H1 (cell line): ENCODE measurements at regions not wholly inside any gene's neighbourhood (a gene's known extent, or its start where the extent isn't known, plus 50 kb on each side); places are given as distances from the start of the nearest gene placed in this dataset.

ENCODE experiments used
- CTCF ChIA-PET: fragments of 300-600 bp; sonication (Branson Sonifier 250); formaldehyde crosslinking; loops from one replicate; lab custom pipeline; 2021; ENCODE audit not compliant: partially characterized antibody; lab: Charles Lee
- POLR2A ChIA-PET: fragments of 300-600 bp; sonication (Branson Sonifier 250); formaldehyde crosslinking; loops from one replicate; lab custom pipeline; 2021; ENCODE audit warnings: inconsistent platforms; ENCODE audit not compliant: partially characterized antibody; lab: Charles Lee
- DNase-seq, 2 experiments: peaks; one replicate each; pipeline versions ENCODE4 v3.0.0 to v3.0.0-alpha.2; 2010 to 2022; ENCODE audit warnings: low spot score in 2 of 2, low read depth in 1 of 2, mixed read lengths in 1 of 2
- FAIRE-seq: peaks from 2 replicates; lab custom pipeline; 2011; peaks lifted over from hg19 to GRCh38; lab: Jason Lieb, UNC
- H2AFZ ChIP-seq: 2 replicates; pipeline ENCODE4 v1.8.1; 2012; ENCODE audit warnings: low read length, inconsistent platforms
- H2AK5ac ChIP-seq: 2 replicates; pipeline ENCODE4 v1.6.1; 2013; ENCODE audit warnings: low read depth, low read length
- H2BK120ac ChIP-seq: replicated peaks from 2 replicates; pipeline ENCODE3; 2013; ENCODE audit warnings: low read depth, low read length, inconsistent platforms
- H2BK12ac ChIP-seq: 2 replicates; pipeline ENCODE4 v1.6.1; 2013; ENCODE audit warnings: low read depth, low read length
- H2BK15ac ChIP-seq: 2 replicates; pipeline ENCODE4 v1.6.1; 2013; ENCODE audit warnings: low read length
- H2BK20ac ChIP-seq: 2 replicates; pipeline ENCODE4 v1.6.1; 2013; ENCODE audit warnings: low read length
- H2BK5ac ChIP-seq: 2 replicates; pipeline ENCODE4 v1.6.1; 2013; ENCODE audit warnings: low read depth, low read length
- H3K14ac ChIP-seq: 2 replicates; pipeline ENCODE4 v1.6.1; 2013; ENCODE audit warnings: inconsistent platforms; ENCODE audit not compliant: insufficient read length
- H3K18ac ChIP-seq: 2 replicates; pipeline ENCODE4 v1.6.1; 2013; ENCODE audit warnings: low read length; ENCODE audit errors: extremely low read depth
- H3K23ac ChIP-seq: 2 replicates; pipeline ENCODE4 v1.6.1; 2013; ENCODE audit warnings: inconsistent platforms; ENCODE audit not compliant: insufficient read length
- H3K23me2 ChIP-seq: 2 replicates; pipeline ENCODE4 v1.6.1; 2013; ENCODE audit warnings: low read depth, low read length
- H3K27ac ChIP-seq: 2 replicates; pipeline ENCODE4 v1.6.1; 2011; ENCODE audit warnings: low read depth, low read length, inconsistent platforms
- H3K27me3 ChIP-seq, 4 experiments: replicated peaks in 1 of 4; 1 replicate in 1 of 4; 2 replicates in 3 of 4; pipeline versions ENCODE4 v1.6.1 to v1.8.1; 2011 to 2013; ENCODE audit warnings: low read length in 3 of 4, mild to moderate bottlenecking in 3 of 4, inconsistent platforms in 2 of 4, mixed read lengths in 2 of 4, moderate library complexity in 1 of 4; ENCODE audit not compliant: control insufficient read depth in 3 of 4, insufficient read depth in 3 of 4; ENCODE audit errors: extremely low read depth in 1 of 4
- H3K36me3 ChIP-seq, 4 experiments: 2 replicates each; pipeline versions ENCODE4 v1.6.1 to v1.8.1; 2011 to 2013; ENCODE audit warnings: mild to moderate bottlenecking in 4 of 4, low read length in 3 of 4, moderate library complexity in 2 of 4, control low read depth in 1 of 4, inconsistent platforms in 1 of 4; ENCODE audit not compliant: insufficient read depth in 4 of 4, control insufficient read depth in 2 of 4
- H3K4ac ChIP-seq: replicated peaks from 2 replicates; pipeline ENCODE3; 2013; ENCODE audit warnings: low read length, low read depth, mixed read lengths, inconsistent platforms; ENCODE audit not compliant: insufficient read length
- H3K4me1 ChIP-seq, 4 experiments: replicated peaks in 1 of 4; 1 replicate in 1 of 4; 2 replicates in 3 of 4; pipeline versions ENCODE4 v1.6.1 to v1.8.1; 2011 to 2013; ENCODE audit warnings: low read length in 3 of 4, inconsistent platforms in 2 of 4, mixed read lengths in 1 of 4; ENCODE audit not compliant: insufficient read depth in 4 of 4, control insufficient read depth in 3 of 4
- H3K4me2 ChIP-seq, 2 experiments: 2 replicates each; pipeline versions ENCODE4 v1.6.1 to v1.8.1; 2011 to 2013; ENCODE audit warnings: low read depth in 2 of 2, low read length in 2 of 2, control low read depth in 1 of 2, inconsistent platforms in 1 of 2, mild to moderate bottlenecking in 1 of 2; ENCODE audit not compliant: insufficient read depth in 1 of 2
- H3K4me3 ChIP-seq, 4 experiments: fragments of 200-600, 300-600 bp in 1 of 4; sonication (generic), shearing (Covaris generic), sonication (Bioruptor Twin) in 1 of 4; 2 replicates each; pipeline versions ENCODE4 v1.5.1 to v1.8.1; 2011 to 2016; ENCODE audit warnings: low read length in 4 of 4, low read depth in 3 of 4, control low read depth in 2 of 4, inconsistent platforms in 2 of 4, mild to moderate bottlenecking in 2 of 4, mixed read lengths in 1 of 4, moderate library complexity in 1 of 4; ENCODE audit not compliant: insufficient read depth in 2 of 4; ENCODE audit errors: extremely low read depth in 1 of 4
- H3K56ac ChIP-seq: replicated peaks from 2 replicates; pipeline ENCODE3; 2013; ENCODE audit warnings: low read depth, mild to moderate bottlenecking, mixed read lengths, low read length, inconsistent platforms; ENCODE audit not compliant: insufficient read length
- H3K79me1 ChIP-seq: 2 replicates; pipeline ENCODE4 v1.6.1; 2013; ENCODE audit warnings: low read depth, low read length, control low read depth
- H3K79me2 ChIP-seq, 2 experiments: 2 replicates each; pipeline versions ENCODE4 v1.6.1 to v1.8.1; 2012 to 2013; ENCODE audit warnings: low read length in 2 of 2, mild to moderate bottlenecking in 2 of 2, inconsistent platforms in 1 of 2; ENCODE audit not compliant: insufficient read depth in 2 of 2, control insufficient read depth in 1 of 2
- H3K9ac ChIP-seq, 4 experiments: replicated peaks in 1 of 4; 1 replicate in 1 of 4; 2 replicates in 3 of 4; pipeline versions ENCODE4 v1.6.1 to v1.8.1; 2011 to 2013; ENCODE audit warnings: low read depth in 3 of 4, low read length in 3 of 4, control low read depth in 2 of 4, mild to moderate bottlenecking in 2 of 4, moderate library complexity in 2 of 4, inconsistent platforms in 1 of 4; ENCODE audit errors: extremely low read depth in 1 of 4
- H3K9me3 ChIP-seq, 2 experiments: 2 replicates each; pipeline versions ENCODE4 v1.6.1 to v1.8.1; 2012 to 2013; ENCODE audit warnings: mild to moderate bottlenecking in 2 of 2, moderate library complexity in 2 of 2, control low read depth in 1 of 2, inconsistent platforms in 1 of 2, low read depth in 1 of 2, low read length in 1 of 2, mixed read lengths in 1 of 2; ENCODE audit not compliant: insufficient read depth in 2 of 2
- H4K20me1 ChIP-seq, 2 experiments: replicated peaks in 1 of 2; 2 replicates each; pipeline versions ENCODE3 to v1.8.1; 2011 to 2013; ENCODE audit warnings: inconsistent platforms in 2 of 2, low read length in 2 of 2, mild to moderate bottlenecking in 1 of 2; ENCODE audit not compliant: insufficient read depth in 2 of 2, control insufficient read depth in 1 of 2
- H4K5ac ChIP-seq: 2 replicates; pipeline ENCODE4 v1.6.1; 2013; ENCODE audit warnings: low read length, low read depth, mixed read lengths, inconsistent platforms; ENCODE audit not compliant: insufficient read length
- H4K8ac ChIP-seq: 2 replicates; pipeline ENCODE4 v1.8.0; 2013; ENCODE audit warnings: mild to moderate bottlenecking, moderate library complexity, low read length, inconsistent platforms; ENCODE audit not compliant: insufficient read depth; ENCODE audit errors: extremely low read depth
- H4K91ac ChIP-seq: replicated peaks from 2 replicates; pipeline ENCODE3; 2013; ENCODE audit warnings: low read length, mixed read lengths, inconsistent platforms; ENCODE audit not compliant: insufficient read length
- CBX8 ChIP-seq: fragments of 300-800, 300-1000 bp; sonication (generic); IDR thresholded peaks from 2 replicates; pipeline ENCODE4 v1.7.1; 2016; ENCODE audit warnings: low read depth, low read length, borderline replicate concordance
- CTBP2 ChIP-seq: IDR thresholded peaks from 2 replicates; pipeline ENCODE4 v1.7.0; 2011; ENCODE audit warnings: borderline replicate concordance, mild to moderate bottlenecking, moderate library complexity, mixed read lengths, low read length; ENCODE audit not compliant: insufficient read depth, insufficient read length
- FOSL1 ChIP-seq: IDR thresholded peaks from 2 replicates; pipeline ENCODE4 v1.6.1; 2011; ENCODE audit warnings: mild to moderate bottlenecking, low read depth, low read length, moderate library complexity; ENCODE audit not compliant: insufficient read depth
- HDAC2 ChIP-seq, 2 experiments: fragments of 300-600 bp in 1 of 2; sonication (generic) in 1 of 2; IDR thresholded peaks; 2 replicates each; pipeline ENCODE4 v1.6.1; 2011 to 2012; ENCODE audit warnings: low read depth in 2 of 2, low read length in 2 of 2, mild to moderate bottlenecking in 2 of 2, moderate library complexity in 2 of 2, borderline replicate concordance in 1 of 2, inconsistent platforms in 1 of 2
- POU5F1 ChIP-seq: IDR thresholded peaks from 2 replicates; pipeline ENCODE4 v1.6.1; 2011; ENCODE audit warnings: low read depth, mild to moderate bottlenecking, low read length, moderate library complexity
- RXRA ChIP-seq: IDR thresholded peaks from 2 replicates; pipeline ENCODE4 v1.6.1; 2011; ENCODE audit warnings: low read depth, mild to moderate bottlenecking, low read length, moderate library complexity; ENCODE audit not compliant: insufficient read depth
- TAF1 ChIP-seq: IDR thresholded peaks from 2 replicates; pipeline ENCODE4 v1.6.1; 2011; ENCODE audit warnings: mild to moderate bottlenecking, low read depth, low read length
- TBP ChIP-seq: IDR thresholded peaks from 2 replicates; pipeline ENCODE4 v1.6.1; 2011; ENCODE audit warnings: low read depth, low read length, improper control_type of control experiment
- YY1 ChIP-seq: IDR thresholded peaks from 2 replicates; pipeline ENCODE4 v1.6.1; 2011; ENCODE audit warnings: low read depth, mild to moderate bottlenecking, low read length
- ZNF274 ChIP-seq: IDR thresholded peaks from 2 replicates; pipeline ENCODE4 v1.7.0; 2012; ENCODE audit warnings: low read length, borderline replicate concordance; ENCODE audit errors: extremely low read depth
- WGBS, 2 experiments: shearing (Covaris generic) in 1 of 2; methylation state at CpG; one replicate each; pipeline versions ENCODE4 v1.1.6 to v1.1.7; 2013 to 2015; ENCODE audit warnings: low lambda C conversion rate in 2 of 2, mixed read lengths in 2 of 2, inconsistent platforms in 1 of 2, low coverage in 1 of 2, missing lambda C conversion rate in 1 of 2; ENCODE audit not compliant: insufficient replicate concordance in 2 of 2, insufficient coverage in 1 of 2, insufficient read length in 1 of 2; ENCODE audit errors: extremely low coverage in 1 of 2, missing lambda C conversion rate in 1 of 2; 5-methylcytosine and 5-hydroxymethylcytosine counted together
- TF ChIP-seq, protein P1 (sequence below): IDR thresholded peaks from 2 replicates; pipeline ENCODE4 v1.6.1; 2012; ENCODE audit warnings: inconsistent platforms

DNA sequence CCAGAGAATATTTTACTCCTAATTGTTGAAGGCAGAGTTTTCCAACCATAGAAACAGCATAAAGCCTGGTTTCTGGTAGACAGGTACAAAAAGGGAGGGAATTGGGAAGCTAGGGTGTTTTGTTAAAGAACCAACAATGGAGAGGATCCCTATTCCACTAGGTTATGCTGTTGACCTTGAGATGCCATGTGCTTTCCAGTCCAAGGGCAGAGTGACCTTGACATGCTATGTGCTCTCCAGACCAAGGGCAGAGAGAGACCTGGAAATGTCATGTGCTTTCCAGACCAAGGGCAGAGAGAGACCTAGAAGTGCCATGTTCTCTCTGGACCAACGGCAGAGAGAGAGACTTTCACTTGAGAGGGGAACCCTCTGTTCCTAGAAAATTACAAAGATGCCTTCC lies 1043.8 kb upstream of the FBXO33 start:
- Histone ChIP-seq H3K79me1 (no peaks in the 10 kb centered on the region), H4K5ac (no peak overlapping the region), H4K8ac (no peak overlapping the region; the same call in 1 of the 2 replicates), H3K79me2 (no peaks in the 10 kb centered on the region), H3K4me1 (no peaks in the 10 kb centered on the region), H3K9me3 (peaks cover 23 to 31% of the 10 kb centered on the region in 2 experiments), H3K4me2 (no peak overlapping the region), H2AK5ac (no peak overlapping the region), H3K4me3 (no peak overlapping the region), H3K23me2 (no peaks in the 10 kb centered on the region), H2BK12ac (no peak overlapping the region), H2AFZ (no peak overlapping the region), H3K27ac (no peak overlapping the region), H2BK5ac (no peak overlapping the region), H3K27me3 (no peaks in the 10 kb centered on the region), H3K23ac (no peak overlapping the region), H3K4ac (no peak overlapping the region), H3K18ac (no peak overlapping the region), H4K91ac (no peak overlapping the region), H2BK20ac (no peak overlapping the region), H3K9ac (no peak overlapping the region), H3K36me3 (peaks cover 0 to 3% (median 0%) of the 10 kb centered on the region in 4 experiments; a peak in 1 of 8 replicates), H2BK15ac (no peak overlapping the region), H2BK120ac (no peak overlapping the region), H4K20me1 (no peaks in the 10 kb centered on the region), H3K14ac (no peak overlapping the region), H3K56ac (no peak overlapping the region)
- no peak for DNase-seq
- FAIRE-seq = no peak
- POLR2A ChIA-PET = no interaction called here
- WGBS, 2 experiments = 100% methylated on average over 1 of the region's 1 CpG; no CpG with 5 or more reads in 1 of the 2 experiments
- CTCF ChIA-PET = no interaction called here
- no peak for TF ChIP-seq CBX8
- TF ChIP-seq CTBP2 = no peak
- no peak for TF ChIP-seq YY1
- TF ChIP-seq POU5F1 = no peak
- TF ChIP-seq TBP = no peak
- TF ChIP-seq, protein P1, sequence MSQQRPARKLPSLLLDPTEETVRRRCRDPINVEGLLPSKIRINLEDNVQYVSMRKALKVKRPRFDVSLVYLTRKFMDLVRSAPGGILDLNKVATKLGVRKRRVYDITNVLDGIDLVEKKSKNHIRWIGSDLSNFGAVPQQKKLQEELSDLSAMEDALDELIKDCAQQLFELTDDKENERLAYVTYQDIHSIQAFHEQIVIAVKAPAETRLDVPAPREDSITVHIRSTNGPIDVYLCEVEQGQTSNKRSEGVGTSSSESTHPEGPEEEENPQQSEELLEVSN = no peak
- TF ChIP-seq RXRA = no peak
- no peak for TF ChIP-seq TAF1
- no peak for TF ChIP-seq ZNF274
- TF ChIP-seq FOSL1 = no peak
- TF ChIP-seq HDAC2 (IDR thresholded peaks at IDR 0.05; ENCODE audit: borderline replicate concordance in 1 of 2, low read depth in 2 of 2, low read length in 2 of 2) = no peak
